NCI-H2196 (cell line): ENCODE measurements at regions not wholly inside any gene's neighbourhood (a gene's known extent, or its start where the extent isn't known, plus 50 kb on each side); places are given as distances from the start of the nearest gene placed in this dataset.

Source experiments
- DNase-seq: peaks from one replicate; lab custom pipeline; 2025; ENCODE audit not compliant: unreplicated experiment; lab: John Stamatoyannopoulos, UW

DNA sequence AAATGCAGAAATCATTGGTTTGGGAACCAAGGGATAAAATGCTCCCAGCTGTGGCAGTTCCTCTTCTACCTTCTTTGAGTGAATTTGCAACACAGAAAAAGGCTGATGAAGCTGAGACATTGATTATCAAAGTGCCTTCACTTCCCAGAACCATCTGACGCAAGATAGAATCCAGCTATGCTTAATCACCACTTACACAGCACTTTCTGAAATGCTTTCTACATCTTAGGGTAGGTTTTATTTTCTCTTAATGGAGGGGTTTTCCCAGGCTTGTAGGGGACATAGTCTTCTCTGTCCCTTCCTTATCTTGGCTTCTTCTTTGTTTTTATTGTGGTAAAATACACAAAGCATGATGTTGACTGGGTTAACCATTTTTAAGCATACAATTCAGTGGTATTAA, 332.6 kb upstream of the ZNF32 start:
- DNase-seq, result no peak

DNA sequence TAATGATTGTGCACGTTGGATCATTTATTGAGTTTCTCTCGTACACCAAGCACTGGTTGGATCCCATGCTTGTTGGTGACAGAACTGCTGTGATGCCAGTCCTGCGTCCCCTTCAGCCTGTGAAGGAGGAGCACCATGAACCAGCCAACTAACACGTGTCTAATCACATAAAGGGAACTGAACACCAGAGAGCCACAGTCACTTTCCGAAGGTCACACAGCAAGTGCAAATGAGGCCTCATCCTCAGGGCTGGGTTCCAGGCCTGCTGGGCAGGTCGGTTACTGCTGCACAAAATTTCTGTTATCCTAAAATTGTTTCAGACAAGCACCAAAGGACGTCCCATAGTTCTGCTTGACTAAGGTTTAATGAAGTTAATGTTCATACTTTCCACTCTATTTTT, 332.0 kb upstream of the ZNF32 start:
- DNase-seq, result no peak

DNA sequence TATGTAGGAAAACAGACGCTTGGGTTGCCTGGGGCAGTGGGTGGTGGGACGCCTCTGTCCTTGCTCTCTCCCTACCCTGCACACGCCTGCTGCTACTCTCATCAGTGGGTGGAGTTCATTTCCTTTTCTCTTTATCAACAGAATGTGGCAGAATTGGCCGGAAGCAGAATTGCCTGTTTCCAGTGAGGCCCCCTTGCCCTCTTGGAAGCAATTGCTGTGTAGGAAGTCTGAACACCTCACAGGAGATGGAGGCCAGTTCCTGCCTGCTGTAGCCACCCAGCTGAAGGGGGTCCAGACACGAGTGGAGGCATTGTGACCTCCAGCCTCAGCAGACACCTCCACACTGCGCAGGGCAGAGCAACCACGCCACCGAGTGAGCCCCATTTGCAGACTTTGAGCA, 331.6 kb upstream of the ZNF32 start:
- no peak for DNase-seq

DNA sequence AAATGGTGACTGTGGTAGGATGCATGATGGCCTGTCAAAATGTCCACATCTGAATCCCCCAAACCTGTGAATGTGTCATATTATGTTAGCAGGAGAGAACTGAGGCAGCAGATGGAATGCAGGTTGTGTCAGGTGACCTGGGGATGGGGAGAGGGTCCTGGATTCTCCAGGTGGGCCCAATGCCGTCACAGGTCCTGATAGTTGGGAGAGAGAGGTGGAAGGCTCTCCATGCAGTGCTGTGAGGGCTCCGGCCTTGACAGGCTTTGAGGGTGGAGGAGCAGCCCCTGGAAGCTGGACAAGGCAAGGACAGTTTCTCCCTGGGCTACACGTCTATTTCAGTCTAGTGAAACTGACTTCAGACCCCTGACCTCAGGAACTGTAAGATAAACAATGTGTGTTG, 330.9 kb upstream of the ZNF32 start:
- no peak for DNase-seq

DNA sequence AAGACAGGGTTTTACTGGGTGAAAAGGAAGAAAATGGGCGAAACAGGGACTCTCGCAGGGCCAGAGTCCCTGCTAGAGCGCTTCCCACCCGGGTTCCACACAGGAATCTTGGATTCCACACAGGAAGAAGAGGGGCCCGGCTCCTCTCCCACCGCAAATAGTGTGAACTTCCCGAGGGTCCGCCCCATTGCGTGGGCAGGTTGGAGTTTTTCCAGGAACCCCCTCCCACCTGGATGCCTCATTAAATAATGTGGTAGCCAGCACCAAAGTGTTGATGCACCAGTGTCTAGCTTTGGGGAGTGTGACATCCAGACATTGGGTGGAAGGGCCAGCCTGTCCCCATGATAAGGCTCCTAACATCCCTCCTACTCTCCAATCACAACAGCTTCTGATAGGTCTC, 330.3 kb upstream of the ZNF32 start:
- DNase-seq, result no peak

DNA sequence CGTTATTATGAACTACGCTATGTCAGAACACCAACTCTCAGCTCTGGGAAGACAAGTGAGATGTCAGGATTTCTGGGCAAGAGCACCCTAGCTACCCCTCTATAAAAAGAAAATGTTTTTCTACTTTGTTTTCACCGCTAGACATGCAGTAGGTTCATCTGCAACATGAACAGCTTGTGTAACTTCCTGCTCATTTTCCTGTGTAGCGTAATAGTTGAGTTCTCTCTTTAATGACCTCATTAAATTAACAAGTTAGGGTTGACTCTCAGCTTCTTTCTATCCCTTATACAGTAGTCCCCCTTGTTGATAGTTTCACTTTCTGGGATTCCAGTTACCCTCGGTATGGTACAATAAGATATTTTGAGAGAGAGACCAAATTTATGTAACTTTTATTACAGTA, 329.4 kb upstream of the ZNF32 start:
- no peak for DNase-seq

DNA sequence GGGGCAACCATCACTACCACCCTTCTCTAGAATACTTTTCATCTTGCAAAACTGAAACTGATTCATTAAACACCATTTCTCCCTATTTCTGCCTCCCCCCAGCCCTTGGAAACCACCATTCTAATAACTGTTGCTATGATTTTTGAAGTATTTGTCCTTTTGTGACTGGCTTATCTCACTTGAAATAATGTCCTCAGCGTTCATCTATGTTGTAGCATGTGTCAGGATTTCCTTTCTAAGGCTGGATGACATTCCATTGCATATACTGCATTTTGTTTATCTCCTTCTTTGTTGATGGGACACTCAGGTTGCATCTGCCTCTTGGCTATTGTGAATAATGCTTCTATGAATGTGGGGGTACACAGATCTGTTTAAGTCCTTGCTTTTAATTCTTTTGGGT, 327.6 kb upstream of the ZNF32 start:
- DNase-seq, result no peak

DNA sequence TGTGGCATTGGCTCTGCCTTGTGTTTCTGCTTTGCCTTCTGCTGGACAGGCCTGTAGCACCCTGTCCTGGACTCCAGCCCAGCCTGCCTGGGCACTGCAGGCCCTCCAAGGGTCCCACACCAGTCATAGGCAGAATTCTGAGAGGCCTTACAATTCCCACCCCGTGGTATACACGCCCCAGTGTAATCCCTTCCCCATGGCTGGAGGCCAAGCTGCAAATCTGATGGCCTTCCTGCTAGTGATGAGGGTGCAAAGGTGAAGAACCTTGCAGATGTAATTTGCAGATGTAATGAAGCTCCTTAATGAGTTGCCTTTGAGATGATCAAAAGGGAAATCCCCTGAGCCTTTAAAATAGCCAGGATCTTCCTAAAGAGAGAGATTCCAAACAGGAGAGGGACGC, 325.1 kb upstream of the ZNF32 start:
- DNase-seq, result no peak

DNA sequence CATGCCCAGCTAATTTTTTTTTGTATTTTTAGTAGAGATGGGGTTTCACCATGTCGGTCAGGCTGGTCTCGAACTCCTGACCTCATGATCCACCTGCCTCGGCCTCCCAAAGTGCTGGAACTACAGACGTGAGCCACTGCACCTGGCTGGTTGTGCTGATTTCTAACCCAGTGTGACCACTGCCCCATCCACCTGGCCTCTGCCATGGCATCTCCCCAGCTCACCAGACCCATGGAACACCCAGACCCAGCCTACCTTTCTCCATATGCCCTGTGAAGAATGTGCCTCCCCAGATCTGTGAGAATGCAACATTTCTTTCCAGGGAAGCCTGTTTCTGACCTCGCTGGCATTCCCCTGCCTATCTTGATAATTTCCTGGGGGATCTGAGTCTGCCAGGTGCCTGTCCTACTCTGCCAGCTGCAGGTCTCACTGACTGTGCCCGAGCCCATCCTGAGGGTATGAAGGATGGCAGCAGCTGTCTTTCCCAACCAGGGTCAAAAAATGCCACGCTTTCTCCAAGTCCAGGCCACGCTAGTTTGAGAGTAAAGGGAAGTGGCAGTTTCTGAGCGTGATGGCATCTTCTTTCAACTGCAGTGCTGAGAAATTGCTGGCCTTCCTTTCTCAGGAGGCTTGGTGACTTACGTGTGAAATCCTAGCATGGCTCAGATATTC, 324.4 kb upstream of the ZNF32 start:
- DNase-seq, result no peak

DNA sequence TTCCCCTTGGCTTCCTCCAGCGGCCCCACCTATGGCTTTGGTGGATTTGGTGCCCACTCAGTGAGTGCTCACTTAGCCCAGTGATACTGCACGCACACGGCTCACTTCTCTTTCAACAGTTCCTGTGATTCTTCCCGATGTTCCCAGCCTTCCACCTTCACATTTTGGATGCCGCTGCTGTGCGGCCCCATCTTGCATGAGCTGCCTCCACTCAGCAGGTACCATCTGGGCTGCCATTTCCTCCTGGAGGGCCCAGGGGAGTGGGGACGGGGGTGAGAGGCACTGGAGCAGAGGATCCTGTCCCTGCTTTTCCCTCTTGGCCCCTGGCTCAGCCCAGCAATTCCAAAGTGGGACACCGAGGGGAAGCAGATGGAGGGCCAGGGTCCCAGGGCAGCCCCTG, 323.3 kb upstream of the ZNF32 start:
- no peak for DNase-seq

DNA sequence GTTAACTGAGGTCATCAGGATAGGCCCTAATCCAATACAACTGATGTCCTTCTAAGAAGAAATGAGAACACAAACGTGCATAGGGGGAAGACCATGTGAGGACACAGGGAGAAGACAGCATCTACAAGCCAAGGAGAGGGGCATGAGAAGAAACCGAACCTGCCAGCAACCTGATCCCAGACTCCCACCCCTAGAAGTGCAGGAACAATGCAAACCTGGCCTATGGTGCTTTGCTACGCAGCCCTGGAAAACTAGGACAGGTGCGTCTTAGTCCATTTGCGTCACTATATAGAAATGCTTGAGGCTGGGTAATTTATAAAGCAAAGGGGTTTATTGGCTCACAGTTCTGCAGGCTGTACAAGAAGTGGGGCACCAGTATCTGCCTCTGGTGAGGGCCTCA, 322.6 kb upstream of the ZNF32 start:
- no peak for DNase-seq

DNA sequence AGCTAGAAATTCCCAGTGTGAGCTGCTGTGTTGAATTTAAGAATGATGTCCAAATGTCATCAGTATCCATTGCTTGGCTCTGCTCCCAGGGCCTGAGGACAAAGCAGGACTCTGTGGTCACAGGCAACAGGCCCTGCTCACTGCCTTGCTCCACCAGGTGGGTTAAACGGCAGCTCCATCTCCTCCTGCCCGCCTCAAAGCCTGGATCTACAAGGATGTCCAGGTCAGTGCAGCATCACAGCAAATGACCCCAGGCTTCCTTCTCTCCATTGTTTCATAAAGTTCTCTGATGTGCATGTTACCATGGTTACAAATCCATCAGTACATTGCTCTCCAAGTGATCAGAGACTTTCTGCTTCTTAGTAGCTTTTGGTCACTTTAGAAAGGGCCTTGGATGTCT, 322.0 kb upstream of the ZNF32 start:
- DNase-seq, result no peak

DNA sequence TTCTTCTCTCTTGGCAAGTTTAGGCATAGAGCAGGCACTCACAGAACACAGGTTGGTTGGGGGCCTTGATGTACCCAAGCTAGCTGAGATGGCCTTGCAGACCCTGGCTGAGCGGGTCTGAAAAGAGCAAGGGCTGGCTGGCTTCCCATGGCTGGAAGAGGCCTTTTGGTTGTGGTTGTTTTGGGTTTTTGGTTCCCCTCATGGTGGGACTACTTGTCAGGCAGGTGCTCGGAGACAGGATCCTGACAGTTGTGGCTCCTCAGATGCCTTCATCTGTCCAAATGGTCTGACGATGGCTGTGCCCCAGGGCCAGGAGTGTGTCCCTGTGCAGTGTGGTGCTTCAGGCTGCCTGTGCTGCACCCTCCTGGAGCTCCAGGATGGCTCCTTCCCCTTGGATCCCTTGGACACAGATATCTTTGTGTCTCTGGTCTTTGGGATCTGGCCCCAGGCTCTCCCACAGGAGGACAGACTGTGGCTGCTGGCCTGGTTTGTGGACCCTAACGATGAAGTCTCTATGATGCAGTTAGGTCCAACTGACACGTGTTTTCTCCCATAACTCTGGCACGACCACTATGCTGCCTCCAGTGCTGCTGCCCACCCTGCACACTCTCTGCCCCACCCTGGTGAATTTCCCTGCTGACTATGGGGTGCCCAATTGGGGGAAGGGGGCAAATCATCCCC, 321.5 kb upstream of the ZNF32 start:
- no peak for DNase-seq

DNA sequence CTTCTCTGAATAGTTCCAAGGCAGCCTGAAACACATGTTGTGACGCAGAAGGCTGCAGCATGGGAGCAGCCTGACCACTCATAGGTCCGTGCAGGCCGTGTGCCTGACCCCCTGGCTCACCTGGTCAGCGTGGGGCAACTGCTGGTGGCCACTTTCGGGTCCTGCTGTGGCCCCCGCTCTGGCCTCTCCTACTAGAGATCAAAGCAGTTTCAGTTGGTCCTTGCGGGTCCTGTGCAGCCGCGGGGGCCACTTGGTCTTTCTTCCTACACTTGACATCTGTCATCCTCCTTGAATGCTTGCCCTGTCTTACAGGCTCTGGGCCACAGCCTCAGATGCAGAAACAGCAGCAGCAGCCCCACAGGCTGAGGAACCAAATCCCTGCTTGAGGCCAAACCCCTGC, 320.8 kb upstream of the ZNF32 start:
- no peak for DNase-seq

DNA sequence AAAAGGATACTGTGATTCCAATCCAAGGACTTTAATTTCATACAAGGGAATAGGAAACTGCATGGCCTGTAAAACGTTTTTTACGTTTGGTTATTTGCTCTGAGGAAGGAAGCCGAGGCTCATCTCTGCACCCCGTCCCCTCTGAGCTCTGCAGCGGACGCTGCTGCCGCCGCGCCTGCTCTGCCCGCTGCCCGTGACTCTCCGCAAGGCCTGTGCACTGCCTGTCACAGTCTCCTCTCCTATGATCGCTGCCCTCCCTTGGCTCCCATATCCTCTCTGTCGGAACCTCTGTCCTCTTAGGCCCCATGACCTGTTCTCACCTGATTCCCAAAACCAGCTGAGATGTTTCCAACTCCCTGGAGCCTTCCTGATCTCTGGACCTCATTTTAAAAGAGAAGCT, 320.3 kb upstream of the ZNF32 start:
- no peak for DNase-seq

DNA sequence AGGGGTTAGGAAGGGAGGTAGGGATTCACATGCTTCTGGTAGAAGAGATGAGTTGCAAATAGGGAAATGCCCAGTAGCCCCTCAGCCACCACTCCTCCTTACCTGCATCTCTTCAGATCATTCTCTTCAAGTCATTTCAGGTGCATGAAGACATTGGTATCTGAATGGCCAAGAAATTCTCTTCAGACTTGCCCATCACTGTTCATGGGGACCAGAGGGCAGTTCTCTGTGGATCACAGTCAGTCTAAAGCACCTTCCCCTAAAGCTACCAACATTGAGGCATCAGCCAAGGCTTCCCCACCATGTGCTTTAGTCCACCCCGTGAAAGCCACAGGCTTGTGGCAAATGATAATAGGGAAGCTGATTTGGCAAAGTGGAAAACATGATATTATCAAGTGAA, 319.4 kb upstream of the ZNF32 start:
- no peak for DNase-seq

DNA sequence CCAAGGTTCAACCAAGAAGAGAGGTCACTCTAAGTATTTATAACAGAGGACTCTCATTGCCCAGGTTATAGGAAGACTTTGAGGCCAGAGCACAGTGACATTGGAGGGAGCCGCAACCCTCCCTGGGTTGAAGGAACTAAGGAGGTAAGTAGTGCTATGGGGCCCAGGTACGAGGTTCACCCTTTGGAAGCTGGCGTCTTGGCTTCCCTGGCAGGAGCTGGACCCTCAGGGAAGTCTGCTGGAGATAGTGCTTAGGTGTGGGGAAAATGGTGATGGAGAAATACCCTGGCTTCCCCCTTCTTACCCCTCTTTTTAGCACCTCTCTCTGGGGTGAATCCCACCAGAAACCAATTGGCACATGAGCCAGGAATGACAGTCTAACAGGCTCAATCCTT, 317.9 kb upstream of the ZNF32 start:
- DNase-seq, result no peak

DNA sequence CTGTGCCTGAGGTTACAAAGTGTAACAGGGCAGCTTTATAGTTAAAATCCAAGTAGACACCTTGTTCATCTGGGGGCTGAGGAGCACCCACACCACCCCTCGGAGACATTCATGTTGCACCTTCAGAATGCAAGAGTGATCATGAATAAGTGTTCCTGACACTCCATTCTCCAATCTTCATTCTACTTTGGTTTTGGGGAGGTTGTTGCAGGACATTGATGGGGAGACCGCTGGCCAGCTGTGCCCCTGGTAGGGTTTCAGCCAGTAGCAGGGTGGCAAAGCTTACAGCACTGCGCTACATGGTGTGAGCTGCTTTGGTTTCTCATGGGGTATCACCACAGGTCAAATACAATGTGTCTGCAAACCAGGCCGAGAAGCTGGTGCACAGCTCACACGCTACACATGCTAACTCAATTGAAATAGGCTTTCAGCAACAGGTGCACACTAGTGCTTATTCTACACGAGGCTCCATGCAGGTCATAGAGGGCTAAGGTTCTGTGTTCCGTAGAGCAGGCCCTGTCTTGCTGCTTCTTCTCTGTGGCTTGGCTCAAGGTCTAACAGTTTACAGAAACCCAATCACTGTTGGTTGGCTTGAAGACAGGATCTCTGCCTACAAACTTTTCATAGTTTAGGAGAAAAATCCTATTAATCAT, 317.4 kb upstream of the ZNF32 start:
- no peak for DNase-seq

DNA sequence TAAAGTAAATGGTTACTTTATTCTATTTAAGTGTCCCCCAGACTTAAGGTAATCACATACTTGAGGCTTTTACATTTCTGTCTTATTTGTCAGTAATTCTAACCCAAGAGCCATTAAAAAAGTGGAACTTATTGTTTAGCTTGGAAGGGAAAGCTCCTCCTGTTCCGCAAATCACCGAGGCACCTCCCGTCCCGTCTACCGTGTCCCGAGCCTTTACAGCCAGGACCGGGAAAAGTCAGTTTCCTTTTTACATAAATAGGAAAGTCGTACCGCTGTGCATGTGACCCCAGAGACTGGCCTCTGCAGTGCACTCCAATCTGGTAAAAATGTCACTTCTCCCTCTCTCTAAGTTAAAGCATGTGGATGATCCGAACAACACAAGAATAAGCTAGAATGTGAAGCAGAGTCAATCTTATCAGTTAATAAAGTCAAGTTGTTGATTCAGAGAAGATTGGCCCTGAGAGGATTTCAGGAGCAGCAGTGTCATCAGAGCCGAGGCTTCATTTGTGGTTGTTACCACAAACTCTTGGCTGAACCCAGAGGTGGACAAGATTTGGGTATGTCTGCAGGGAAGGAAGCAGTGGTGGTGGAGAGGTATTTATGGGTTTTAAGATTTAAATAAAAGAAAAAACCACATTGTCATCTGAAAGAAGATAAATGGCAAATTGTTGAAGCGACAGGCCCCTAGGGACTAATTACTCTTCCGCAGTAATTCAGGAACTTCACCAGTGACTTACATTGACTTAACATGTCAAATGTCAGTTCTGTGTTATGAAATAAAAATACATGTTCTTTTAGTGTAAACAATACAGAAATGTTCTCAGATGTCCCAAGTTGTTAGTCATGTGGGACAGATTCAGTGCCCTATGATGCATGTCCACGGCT, 316.6 kb upstream of the ZNF32 start:
- DNase-seq, result no peak

DNA sequence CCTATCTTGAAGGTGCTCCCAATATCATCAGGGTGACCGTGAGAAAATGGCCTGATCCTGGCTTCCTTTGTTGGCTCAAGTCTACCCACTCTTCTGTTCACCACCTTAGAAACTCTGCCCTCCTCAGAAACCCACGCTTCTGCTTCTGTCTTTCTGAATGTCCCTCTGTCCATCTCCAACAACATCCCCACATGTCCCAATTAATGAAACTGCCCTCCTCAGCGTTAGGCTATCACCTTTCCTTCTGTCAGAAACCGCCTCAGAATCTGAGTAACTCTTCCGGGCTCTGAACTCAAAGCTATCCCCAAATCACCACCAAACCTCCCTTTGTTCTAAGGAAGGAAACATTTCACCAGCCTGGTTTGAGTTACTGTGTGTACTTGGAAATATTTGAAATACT, 315.8 kb upstream of the ZNF32 start:
- no peak for DNase-seq

DNA sequence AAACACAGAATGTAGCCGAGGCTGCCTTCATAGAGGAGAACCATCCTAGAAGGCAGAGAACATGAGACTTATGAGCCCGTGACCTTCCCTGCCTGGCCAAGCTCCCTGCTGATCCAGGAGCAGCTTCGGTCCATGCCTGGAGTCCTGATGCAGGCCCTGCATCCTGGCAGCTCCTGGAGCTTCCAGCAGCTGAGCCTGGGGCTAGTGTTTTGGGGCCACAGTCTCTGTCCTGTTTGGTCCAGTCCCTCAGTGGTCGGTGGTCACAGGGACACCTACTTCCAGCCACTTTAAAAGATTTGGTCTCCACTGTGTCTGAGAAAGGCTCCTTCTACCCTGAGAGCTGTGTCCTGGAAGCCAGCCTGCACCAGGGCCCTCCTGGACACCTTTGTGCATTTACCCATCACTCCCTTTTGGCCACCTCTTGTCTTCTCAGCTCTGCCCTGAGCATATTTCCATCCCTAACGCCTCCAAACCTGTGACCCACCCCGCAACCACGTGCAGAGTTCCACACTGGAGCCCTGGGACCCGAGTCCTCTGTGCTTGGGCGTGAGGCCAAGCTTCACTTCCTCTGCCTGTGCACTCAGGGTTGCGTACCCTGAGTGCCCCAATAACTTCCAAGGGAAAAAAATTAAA, 315.2 kb upstream of the ZNF32 start:
- no peak for DNase-seq
